Activated T-cell treated with anti-CD3 and anti-CD28 coated beads, Interleukin-2, amount 50 U/mL, for 72 hours (primary cell): ENCODE measurements at regions not wholly inside any gene's neighbourhood (a gene's known extent, or its start where the extent isn't known, plus 50 kb on each side); places are given as distances from the start of the nearest gene placed in this dataset.

Source experiments
- ATAC-seq, 2 donors: fragments of 150-1000 bp; cut with Tn5 transposase; replicated peaks in 1 of 2; 2 replicates each; pipeline ENCODE4 v1.10.0; 2021; ENCODE audit warnings: moderate library complexity in 2 of 2, mild to moderate bottlenecking in 1 of 2
- DNase-seq, 2 donors: peaks; one replicate each; pipeline ENCODE4 v3.0.0; 2021 to 2022; ENCODE audit warnings: mixed read lengths in 1 of 2
- H3K27ac Mint-ChIP-seq: one replicate; pipeline ENCODE4 v1.8.0; 2022; ENCODE audit warnings: mild to moderate bottlenecking, moderate library complexity, mixed read lengths
- H3K27me3 Mint-ChIP-seq: one replicate; pipeline ENCODE4 v1.8.0; 2022; ENCODE audit warnings: low read depth, mixed read lengths
- H3K36me3 Mint-ChIP-seq, 2 donors: one replicate each; pipeline ENCODE4 v1.8.0; 2022; ENCODE audit warnings: mixed read lengths in 2 of 2, mild to moderate bottlenecking in 1 of 2; ENCODE audit not compliant: insufficient read depth in 2 of 2
- H3K4me1 Mint-ChIP-seq: one replicate; pipeline ENCODE4 v1.8.0; 2022; ENCODE audit warnings: low read depth, mixed read lengths
- H3K4me3 Mint-ChIP-seq, 2 donors: one replicate each; pipeline ENCODE4 v1.8.0; 2022; ENCODE audit warnings: mild to moderate bottlenecking in 2 of 2, mixed read lengths in 2 of 2, moderate library complexity in 2 of 2
- H3K9me3 Mint-ChIP-seq, 2 donors: one replicate each; pipeline ENCODE4 v1.8.0; 2022; ENCODE audit warnings: mixed read lengths in 2 of 2

DNA sequence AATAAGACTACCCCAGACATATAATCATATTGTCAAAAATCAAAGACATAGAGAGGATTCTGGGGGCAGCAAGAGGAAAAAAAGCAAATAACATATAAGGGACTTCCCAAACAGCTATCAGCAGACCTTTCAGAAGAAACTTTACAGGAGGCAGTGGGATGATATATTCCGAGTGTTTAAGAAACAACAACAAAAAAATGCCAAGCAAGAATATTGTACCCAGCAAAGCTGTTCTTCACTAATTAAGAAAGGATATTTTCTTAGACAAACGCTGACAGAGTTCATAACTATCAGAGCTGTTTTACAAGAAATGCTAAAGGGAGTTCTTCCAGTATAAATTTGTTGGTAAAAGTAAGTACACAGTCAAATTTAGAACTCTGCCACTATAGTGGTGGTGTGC lies 243.3 kb upstream of the AFDN start:
- Mint-ChIP-seq H3K27me3 (peaks cover 9% of the 10 kb centered on the region), H3K27ac (no peak overlapping the region), H3K36me3 (peaks cover 1 to 2% of the 10 kb centered on the region in 2 donors), H3K4me3 (no peak overlapping the region), H3K4me1 (no peaks in the 10 kb centered on the region), H3K9me3 (peaks cover 2 to 4% of the 10 kb centered on the region in 2 donors)
- no peak for DNase-seq
- ATAC-seq: no peak

GRCh38 chr6:167588181-167588919 lies 238.4 kb upstream of the AFDN start:
- no peaks in the 10 kb centered on the region for H3K4me1 Mint-ChIP-seq
- no peak overlapping the region for H3K27ac Mint-ChIP-seq
- H3K27me3 Mint-ChIP-seq: no peaks in the 10 kb centered on the region
- peaks cover 9 to 12% of the 10 kb centered on the region in 2 donors for H3K9me3 Mint-ChIP-seq
- ATAC-seq: no peak
- H3K4me3 Mint-ChIP-seq: no peak overlapping the region
- peaks cover 0 to 6% of the 10 kb centered on the region in 2 donors for H3K36me3 Mint-ChIP-seq
- no peak for DNase-seq

DNA sequence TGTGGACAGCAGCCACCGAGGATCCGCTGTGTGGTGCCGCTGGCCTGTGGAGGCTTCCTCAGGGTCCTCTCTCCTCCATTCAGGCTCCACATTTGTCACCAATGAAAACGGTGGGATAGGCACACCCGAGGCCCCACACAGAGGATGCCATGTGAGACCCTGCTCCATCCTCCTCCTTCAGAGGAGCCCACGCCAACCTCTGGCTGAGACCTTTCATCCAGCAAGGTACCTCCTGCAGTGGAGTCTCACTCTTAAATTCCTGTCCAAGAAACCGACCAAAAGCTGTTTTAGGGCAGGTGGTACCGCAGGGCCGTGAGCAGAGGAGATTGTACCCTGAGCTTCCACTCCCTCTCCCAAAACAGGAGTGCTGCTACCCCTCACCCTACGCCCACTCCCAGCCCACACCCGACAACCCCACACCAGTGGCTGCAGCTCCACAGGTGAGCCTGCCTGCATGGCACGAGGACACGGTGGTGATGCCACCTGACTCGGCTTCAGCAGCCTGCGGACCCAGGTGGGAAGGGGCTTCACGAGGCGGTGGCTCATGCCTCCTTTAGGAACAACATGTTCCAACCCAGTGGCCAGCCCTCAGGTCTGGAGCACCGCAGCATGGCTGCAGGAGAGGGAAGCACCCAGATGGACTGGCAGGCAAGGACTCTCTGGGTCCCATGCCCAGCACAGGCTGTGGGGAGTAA lies 237.6 kb upstream of the AFDN start:
- DNase-seq (no peak), ATAC-seq (no peak)
- Mint-ChIP-seq H3K9me3 (peaks cover 9 to 12% of the 10 kb centered on the region in 2 donors), H3K27ac (no peak overlapping the region), H3K36me3 (peaks cover 0 to 6% of the 10 kb centered on the region in 2 donors), H3K27me3 (no peaks in the 10 kb centered on the region), H3K4me3 (no peak overlapping the region), H3K4me1 (no peaks in the 10 kb centered on the region)

- Mint-ChIP-seq H3K36me3 (peaks cover 0 to 6% of the 10 kb centered on the region in 2 donors), H3K4me3 (no peak overlapping the region), H3K27me3 (no peaks in the 10 kb centered on the region), H3K27ac (no peak overlapping the region), H3K9me3 (peaks cover 9 to 12% of the 10 kb centered on the region in 2 donors), H3K4me1 (no peaks in the 10 kb centered on the region)
- no peak for DNase-seq
- ATAC-seq: no peak
These were observed 237.1 kb upstream of the AFDN start for GRCh38 chr6:167589615-167589940.

- DNase-seq: no peak
- ATAC-seq: no peak
- Mint-ChIP-seq H3K4me3 (no peak overlapping the region), H3K36me3 (peaks cover 0 to 6% of the 10 kb centered on the region in 2 donors), H3K4me1 (no peaks in the 10 kb centered on the region), H3K9me3 (peaks cover 9 to 12% of the 10 kb centered on the region in 2 donors), H3K27me3 (no peaks in the 10 kb centered on the region), H3K27ac (no peak overlapping the region)
These were observed 236.5 kb upstream of the AFDN start for GRCh38 chr6:167590193-167590592.
